HG02610 (cell line): ENCODE measurements at regions not wholly inside any gene's neighbourhood (a gene's known extent, or its start where the extent isn't known, plus 50 kb on each side); places are given as distances from the start of the nearest gene placed in this dataset.

Experiments
- ATAC-seq: cut with Tn5 transposase; IDR thresholded peaks from one replicate; pipeline ENCODE4 v1.9.1; 2021; ENCODE audit warnings: mild to moderate bottlenecking, moderate library complexity; ENCODE audit not compliant: unreplicated experiment

DNA sequence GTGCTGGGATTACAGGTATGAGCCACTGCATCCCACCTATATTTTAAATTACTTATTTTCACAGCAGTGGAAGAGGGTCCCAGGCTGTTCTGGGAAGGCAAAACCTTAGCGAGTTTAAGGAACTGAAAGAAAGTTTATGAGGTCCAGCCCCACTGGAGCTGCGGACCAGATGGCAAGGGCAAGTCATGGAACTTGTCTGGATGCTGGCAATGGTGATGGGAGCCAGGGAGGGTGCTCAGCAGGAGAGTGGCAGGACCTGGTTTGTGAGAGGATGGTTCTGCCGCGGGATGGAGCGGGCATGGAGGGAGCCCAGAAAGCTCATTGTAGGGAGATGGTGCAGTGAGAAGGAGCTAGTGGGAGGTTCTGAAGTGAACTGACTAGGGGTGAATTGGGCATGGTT is 50.6 kb upstream of the SLC45A1 start:
- ATAC-seq: no peak

DNA sequence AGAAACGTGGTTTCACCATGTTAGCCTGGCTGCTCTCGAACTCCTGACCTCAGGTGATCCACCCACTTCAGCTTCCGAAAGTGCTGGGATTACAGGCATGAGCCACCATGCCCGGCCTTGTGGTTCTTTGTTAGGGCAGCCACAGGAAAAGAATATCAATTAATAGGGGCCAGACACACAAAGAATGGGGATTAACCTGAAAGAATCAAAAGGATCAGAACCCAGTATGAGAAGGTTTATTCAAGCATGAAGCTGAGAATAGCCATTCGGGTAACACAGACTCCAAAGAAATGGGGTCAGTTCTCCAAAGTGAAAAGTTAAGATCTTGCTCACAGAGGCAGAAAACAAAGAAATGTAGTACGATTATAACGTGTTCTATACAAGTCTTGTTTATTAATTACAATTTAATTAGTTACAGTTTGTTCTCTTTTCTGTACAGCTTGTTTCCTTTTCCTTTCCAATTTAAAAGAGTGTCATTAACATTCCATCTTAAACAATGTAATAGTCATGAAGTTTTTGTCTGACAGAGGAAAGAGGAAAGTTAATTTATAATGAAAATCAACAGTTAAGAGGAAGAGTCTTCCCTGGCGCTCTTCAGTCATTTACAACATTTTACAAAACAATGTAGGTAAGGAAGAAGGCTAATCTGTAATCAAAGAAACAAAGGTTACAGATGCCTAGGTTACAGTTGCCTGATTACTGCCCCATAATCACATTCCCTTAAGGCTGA is 51.3 kb upstream of the SLC45A1 start:
- ATAC-seq: no peak

DNA sequence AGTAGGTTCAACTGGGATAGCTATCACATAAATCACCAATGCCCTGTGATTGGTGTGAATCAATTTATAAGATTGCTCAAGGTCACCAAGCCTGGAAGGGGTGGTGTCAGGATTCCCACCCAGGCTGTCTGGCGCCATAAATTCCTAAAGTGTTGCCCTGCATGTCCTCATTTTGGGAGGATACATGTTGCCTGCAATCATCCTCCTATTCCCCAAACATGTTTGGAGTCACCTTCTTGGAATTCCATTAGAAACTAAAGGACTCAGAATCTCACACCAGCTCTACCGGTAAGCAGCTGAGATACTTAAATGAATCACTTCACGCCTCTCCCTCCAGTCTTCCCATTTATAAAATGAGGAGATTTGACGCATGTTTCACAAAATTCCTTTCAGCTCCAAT is 54.1 kb upstream of the SLC45A1 start:
- ATAC-seq: no peak

DNA sequence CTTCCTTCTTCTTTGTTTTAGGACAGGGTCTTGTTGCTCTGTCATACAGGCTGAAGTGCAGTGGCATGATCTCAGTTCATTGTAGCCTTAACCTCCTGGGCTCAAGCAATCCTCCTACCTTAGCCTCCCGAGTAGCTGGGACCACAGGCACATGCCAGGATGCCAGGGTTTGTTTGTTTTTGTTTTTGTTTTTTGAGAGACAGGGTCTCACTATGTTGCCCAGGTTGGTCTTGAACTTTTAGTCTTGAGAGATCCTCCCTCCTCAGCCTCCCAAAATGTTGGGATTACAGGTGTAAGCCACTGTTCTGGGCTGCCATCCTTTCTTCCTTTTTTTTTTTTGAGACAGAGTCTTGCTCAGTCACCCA is 56.5 kb upstream of the SLC45A1 start:
- ATAC-seq: no peak

DNA sequence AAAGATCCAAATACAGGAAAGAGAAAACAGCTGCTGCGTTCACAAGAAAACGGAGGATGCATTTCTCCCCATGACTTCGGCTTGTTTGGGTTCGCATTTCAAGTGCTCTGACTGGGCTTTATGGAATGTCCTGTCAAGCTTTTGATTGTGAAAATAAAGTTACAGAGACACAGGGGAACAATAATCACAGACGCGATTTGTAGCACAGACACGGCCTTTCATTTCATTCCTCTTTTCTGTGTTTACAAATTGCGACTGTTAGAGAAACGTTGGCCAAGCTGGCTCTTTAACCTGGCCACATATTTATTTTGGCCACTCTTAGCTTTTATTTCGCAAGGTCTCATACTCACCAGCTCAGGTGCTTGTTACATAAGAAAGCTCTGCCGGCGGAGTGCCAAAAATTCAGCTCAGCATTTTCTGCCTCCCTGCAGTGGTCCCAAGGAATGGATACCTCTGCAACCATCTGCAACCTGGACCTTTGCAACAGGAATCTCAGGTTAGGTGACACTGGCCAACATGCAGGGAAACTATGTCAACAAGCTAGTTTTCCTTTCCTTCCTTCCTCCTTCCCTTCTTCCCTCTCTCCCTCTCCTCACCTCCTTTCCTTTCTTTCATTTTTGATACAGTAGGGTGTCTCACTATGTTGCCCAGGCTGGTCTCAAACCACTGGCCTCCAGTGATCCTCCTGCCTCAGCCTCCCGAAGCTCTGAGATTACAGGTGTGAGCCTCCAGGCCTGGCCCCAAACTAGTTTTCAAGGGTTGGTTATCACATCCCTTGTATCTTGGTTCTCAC is 58.2 kb upstream of the SLC45A1 start:
- no peak for ATAC-seq

DNA sequence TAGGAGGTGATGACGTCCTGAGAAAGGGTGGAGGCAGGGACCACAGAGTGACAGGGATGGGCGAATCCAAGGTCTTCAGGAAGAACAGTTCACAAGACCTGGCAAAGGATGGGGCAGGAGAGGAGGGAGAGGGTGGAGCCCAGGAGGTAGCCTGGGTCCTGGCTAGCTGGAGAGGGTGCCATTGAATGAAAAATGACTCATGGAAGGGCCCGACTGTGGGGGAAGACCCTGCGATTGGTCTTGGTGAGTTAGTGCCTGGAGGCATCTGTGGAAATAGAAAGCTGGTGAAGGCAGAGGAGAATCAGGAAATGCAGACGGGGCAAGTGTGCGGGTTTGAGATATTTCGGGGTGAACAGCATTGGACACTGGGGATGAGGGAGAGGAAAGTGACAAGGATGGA is 60.3 kb upstream of the SLC45A1 start:
- ATAC-seq: no peak

DNA sequence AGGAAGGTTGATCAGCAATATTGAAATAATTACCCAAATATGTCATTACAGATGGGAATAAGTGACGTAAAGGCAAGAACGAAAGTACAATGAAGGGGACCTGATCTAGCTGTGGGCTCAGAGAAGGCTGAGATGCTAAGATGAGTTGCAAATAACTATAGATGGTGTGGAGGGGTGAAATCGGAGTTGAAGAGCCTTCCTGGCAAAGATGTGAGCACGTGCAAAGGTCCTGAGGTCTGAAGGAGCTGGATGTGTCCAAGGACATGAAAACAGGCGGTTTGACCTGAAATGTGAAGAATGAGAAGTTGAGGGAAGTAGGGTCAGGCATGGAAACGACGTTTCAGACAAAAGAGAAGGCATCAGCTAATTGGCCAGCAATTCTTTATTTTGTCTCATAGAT is 61.6 kb upstream of the SLC45A1 start:
- no peak for ATAC-seq

DNA sequence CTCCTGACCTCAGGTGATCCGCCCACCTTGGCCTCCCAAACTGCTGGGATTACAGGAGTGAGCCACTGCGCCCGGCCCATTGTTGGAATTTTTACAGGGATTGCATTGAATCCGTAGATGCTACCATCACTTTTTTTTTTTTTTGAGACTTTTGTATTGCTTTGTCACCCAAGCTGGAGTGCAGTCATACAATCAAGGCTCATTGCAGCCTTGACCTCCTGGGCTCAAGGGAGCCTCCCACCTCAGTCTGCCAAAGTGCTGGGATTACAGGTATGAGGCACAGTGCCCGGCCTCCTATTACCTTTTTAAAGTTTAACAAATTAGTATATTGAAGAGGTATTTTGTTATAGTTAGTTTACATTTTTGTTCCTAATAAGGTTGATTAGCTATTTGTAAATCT is 62.2 kb upstream of the SLC45A1 start:
- ATAC-seq: no peak

DNA sequence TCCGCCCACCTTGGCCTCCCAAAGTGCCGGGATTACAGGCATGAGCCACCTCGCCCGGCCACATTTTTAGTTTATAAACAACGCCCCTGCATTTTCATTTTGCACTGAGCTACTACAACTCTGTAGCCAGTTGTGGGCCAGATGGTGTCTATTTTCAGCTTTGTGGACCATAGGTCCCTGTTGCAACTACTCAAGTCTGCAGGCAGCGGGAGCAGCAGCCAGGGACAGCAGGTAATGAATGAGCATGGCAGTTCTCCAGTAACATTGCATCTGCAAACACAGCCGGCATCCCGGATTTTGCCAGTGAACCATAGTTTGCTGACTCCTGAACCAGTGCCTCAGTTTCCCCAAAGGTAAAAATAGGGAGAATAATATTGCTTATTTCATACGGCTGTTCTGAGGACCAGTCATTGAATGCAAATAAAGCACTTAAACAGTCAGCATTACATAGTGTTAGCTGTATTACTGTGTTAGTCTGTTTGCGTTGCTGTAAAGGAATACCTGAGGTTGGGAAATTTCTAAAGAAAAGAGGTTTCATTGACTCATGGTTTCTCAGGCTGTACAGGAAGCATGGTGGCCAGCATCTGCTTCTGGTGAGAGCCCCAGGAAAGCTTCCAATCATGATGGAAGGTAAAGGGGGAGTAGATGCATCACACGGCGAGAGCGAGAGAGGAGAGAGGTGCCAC is 65.5 kb upstream of the SLC45A1 start:
- ATAC-seq: no peak

DNA sequence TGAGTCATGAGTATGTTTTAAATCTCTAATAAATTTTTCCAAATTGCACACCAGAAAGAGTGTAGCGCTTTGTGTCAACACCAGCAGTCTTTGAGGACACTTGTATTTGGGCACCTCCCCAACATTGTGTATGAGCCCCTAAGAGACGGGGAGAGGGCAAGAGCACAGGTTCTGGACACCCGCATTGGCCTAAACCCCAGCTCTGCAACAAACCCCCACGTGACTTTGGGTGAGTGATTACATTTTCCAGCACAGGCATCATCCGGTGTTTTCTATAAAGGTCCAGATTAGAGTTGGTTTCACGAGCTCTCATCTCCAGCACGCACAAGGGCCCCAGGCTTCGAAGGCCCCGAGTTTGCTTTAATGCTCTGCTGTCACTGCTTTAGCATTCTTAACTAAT is 66.3 kb upstream of the SLC45A1 start:
- no peak for ATAC-seq

DNA sequence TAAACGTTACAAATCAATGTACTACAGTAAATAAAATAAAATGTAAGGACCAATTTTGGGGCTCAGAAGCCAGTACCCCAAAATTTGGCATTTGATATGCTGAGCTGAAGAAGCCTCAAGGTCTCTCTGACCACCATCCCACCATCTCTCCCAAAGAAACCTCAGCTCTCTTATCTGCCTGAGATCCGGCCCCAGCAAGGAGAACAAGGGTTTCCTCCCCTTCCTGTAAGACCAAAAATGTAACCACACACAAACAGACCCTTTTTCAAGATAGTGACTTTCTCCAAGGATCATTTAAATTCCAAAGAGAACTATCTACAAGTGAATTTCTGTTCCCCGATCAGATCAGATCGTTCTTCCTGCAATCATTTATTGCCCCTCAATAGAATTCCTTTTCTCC is 68.1 kb upstream of the SLC45A1 start:
- ATAC-seq: no peak

DNA sequence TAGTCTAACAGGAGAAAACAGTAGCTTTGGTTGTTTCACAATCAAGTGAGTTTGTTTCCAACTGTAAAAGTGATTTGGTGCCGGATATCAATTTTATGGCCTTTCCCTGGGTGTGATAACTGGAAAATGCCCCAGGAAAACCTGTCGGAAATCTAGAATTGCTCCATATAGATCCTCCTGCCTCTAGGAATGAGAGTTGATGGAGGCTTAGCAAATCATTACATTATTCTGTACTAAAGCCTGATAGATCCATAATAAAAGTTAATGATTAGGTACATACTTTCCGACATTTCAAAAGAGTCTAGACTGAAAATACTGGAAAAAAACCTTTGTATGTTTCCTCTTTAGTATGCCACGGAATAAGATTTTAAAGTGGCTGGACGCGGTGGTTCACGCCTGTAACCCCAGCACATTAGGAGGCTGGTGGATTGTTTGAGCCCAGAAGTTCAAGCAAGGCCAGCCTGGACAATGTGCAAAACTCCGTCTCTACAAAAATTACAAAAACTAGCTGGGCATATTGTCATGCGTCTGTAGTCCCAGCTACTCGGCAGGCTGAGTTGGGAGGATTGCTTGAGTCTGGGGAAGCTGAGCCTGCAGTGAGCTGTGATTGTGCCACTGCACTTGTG is 70.0 kb upstream of the SLC45A1 start:
- no peak for ATAC-seq

DNA sequence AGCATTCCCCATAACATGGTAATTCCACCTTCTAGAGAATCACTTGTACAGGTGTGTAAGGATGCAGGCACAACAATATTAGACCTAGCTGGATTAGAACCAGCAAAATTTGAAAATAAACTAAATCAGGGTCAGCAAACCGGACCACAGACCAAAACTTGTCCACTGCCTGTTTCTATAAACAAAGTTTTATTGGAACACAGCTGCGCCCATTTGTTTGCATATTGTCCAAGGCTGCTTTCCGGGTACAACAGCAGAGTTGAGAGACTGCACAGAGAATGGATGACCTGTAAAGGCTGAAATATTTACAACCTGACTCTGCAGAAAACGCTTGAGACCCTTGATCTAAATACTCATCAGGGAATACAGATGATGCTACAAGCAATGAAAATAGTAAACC is 73.6 kb upstream of the SLC45A1 start:
- no peak for ATAC-seq

DNA sequence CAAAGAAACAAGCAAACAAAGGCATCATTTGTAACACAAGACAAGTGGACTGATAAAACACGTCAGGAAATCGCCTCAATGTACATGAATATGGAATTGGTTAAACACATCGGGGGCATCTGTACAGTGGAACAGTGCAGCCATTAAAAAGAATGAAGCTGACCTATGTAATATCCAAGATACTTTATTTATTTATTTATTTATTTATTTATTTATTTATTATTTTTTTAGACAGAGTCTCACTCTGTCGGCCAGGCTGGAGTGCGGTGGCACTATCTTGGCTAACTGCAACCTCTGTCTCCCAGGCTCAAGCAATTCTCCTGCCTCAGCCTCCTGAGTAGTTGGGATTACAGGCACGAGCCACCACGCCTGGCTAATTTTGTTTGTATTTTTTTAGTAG is 75.4 kb upstream of the SLC45A1 start:
- no peak for ATAC-seq

DNA sequence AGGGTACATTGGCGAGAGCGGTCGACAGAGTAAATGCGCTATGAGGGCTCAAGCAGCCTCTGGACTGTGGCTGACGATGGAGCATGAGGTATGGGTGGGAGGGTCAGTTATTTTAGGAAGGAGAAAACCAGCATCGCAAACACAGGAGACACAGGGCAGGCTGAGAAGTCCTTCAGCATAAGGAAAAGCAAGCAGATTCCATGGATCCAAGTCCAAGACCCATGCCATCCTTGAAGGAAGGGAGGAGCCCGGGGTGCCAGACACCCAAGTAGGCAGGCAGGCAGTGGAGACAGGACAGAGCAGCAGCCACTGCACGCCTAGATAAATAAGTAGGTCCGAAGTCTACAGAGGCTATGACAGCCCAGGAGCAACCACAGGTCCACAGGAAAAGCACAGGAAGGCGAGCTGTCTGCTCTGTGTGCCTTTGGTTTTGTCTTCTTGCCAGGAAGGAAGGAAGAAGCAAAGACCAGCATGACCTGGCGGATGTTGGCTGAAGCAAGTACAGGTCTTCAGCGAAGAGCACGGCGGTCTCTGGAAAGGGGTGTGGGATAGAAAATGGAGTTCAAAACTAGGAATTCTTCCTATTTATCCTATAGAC is 76.4 kb upstream of the SLC45A1 start:
- ATAC-seq: no peak

DNA sequence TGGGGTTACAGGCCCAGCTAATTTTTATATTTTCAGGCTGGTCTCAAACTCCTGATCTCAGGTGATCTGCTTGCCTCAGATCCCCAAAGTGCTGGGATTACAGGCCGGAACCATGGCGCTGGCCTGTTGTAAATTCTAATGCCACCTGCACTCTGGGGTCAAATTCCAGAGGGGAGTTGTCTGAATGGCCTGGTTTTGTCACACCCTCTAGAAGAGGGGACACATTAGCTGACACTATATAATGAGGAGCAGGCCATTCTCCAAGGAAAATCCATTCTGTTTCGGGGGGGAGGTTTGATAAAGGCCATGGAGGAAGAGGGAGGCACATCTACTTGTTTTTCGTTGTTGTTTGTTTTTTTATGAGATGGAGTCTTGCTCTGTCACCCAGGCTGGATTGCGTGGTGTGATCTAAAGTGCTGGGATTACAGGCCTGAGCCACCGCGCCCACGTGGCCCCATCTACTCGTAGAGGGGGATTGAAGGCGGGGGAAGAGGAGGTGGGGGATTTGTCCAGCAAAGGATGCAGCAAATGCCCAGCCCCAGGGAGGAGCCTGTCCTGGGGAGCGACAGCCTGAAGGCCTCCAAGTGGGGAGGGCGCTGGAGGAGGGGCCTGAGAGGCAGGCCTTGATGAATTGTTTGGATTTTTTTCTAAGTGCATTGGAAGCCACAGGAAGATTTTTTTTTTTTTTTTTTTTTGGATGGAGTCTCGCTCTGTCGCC is 78.4 kb upstream of the SLC45A1 start:
- ATAC-seq: no peak

DNA sequence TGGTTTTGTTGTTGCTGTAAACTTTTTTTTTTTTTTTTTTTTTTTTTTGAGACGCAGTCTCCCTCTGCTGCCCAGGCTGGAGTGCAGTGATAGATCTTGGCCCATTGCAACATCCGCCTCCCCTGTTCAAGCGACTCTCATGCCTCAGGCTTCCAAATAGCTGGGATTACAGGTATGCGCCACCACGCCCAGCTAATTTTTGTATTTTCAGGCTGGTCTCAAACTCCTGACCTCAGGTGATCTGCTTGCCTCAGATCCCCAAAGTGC is 78.9 kb upstream of the SLC45A1 start:
- no peak for ATAC-seq

DNA sequence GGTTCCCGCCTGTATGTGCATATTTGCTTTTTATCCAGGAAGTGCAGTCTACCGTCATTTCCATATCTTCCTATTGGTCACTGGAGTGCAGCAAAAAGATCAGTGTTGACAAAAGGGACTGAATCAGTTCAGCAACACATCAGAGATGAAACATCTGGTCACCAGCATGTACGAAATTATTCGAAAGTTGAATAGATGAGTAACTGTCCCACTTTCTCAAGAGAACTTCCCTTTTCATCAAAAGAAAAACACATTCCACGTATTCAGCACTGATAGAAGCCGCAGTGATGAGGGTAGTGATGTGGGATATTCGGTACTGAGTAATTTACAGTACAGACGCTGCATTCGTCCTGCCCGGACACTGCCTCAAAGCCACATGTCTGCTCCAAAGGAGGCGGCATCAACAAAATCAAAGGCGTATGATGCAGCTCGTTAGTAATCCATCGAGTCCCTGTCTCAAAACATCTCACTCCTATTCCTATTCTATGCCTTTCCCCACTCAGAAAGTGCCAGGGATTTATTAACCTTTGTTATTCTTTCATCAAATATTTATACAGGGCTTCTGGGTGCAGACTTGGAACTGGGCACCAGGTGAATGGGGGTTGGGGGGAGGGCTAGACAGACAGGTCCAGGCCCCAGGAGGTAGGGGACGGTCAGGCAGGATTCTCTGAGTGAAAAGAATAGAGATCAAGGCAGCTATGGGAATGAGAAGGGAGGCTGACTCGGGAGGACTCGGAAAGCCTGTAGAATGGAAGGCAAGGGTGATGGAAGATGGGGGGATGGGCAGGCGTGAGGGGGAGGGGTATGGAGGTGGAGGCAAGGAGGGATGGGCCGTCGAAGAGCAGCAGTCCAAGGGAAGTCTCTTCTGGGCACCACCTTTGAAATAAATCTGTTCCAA is 79.5 kb upstream of the SLC45A1 start:
- no peak for ATAC-seq

DNA sequence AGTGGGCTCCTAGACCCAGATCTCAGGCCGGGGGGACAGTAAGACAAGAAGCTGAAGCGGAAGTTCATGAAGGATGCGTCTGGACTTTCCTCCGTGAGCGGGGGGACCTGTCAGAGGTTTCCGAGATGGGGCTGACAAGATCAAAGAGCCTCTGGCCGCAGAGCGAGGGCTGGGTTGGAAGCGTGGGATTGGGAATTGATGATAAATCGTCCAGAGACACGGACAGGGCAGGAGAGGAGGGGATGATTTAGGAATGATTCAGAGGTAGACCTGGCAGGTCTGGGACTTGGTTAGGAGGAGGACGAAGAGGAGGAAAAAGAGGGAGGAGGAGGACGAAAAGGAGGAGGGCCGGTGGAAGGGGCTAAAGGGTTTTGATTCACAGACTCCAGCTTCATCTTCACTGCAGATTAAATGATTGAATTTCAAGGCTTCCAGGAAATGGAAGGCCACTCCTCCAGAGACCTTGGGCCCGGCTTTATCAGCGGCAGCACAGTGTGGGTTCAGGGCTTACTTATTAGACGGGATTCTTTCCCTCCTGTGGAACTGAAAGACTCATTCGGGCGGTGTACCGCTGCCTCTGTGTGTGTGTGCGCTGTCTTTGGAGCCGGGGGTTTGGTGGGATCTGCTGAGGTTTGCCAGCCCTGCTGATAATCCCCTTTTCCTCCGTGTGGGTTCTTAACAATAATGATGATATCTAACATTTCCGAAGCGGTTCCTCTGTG is 85.7 kb upstream of the SLC45A1 start:
- no peak for ATAC-seq
